ENCODE measurements at regions not wholly inside any gene's neighbourhood (a gene's known extent, or its start where the extent isn't known, plus 50 kb on each side); places are given as distances from the start of the nearest gene placed in this dataset.
"Not testable (repeated sequence)": the region's sequence is repeated elsewhere in the genome, so short reads cannot be mapped to it uniquely, and the experiment has no call there.

- DNase-seq = no peak
Measured at GRCh38 chr10:131017566-131018285, 293.8 kb downstream of the TCERG1L start.

- DNase-seq = no peak
Measured at GRCh38 chr10:131018886-131019500, 292.5 kb downstream of the TCERG1L start.

- no peak for DNase-seq
Measured at GRCh38 chr10:131019696-131020095, 291.8 kb downstream of the TCERG1L start.

GRCh38 chr10:131020775-131021174 lies 290.7 kb downstream of the TCERG1L start:
- no peak for DNase-seq

GRCh38 chr10:131021246-131021895 lies 290.1 kb downstream of the TCERG1L start:
- DNase-seq = no peak

- no peak for DNase-seq
Measured at GRCh38 chr10:131021969-131022368, 289.6 kb downstream of the TCERG1L start.

- DNase-seq = no peak
Measured at GRCh38 chr10:131022369-131022768, 289.2 kb downstream of the TCERG1L start.

- DNase-seq = no peak
Measured at GRCh38 chr10:131022981-131023380, 288.5 kb downstream of the TCERG1L start.

GRCh38 chr10:131024259-131025131 lies 287.0 kb downstream of the TCERG1L start:
- DNase-seq = no peak

- no peak for DNase-seq
Measured at GRCh38 chr10:131025333-131025732, 286.2 kb downstream of the TCERG1L start.

- no peak for DNase-seq
Measured at GRCh38 chr10:131027256-131027655, 284.3 kb downstream of the TCERG1L start.

- DNase-seq = no peak
Measured at GRCh38 chr10:131031346-131031745, 280.2 kb downstream of the TCERG1L start.

GRCh38 chr10:131032329-131033165 lies 279.0 kb downstream of the TCERG1L start:
- no peak for DNase-seq

GRCh38 chr10:131033166-131034085 lies 278.1 kb downstream of the TCERG1L start:
- DNase-seq = no peak

GRCh38 chr10:131034451-131034850 lies 277.1 kb downstream of the TCERG1L start:
- DNase-seq = no peak

GRCh38 chr10:131035779-131036178 lies 275.7 kb downstream of the TCERG1L start:
- DNase-seq = no peak

GRCh38 chr10:131038056-131038455 lies 273.5 kb downstream of the TCERG1L start:
- no peak for DNase-seq

- no peak for DNase-seq
Measured at GRCh38 chr10:131041031-131041430, 270.5 kb downstream of the TCERG1L start.

GRCh38 chr10:131041441-131041840 lies 270.1 kb downstream of the TCERG1L start:
- DNase-seq = no peak

GRCh38 chr10:131042015-131042414 lies 269.5 kb downstream of the TCERG1L start:
- not testable (repeated sequence) for DNase-seq

All from activated CD4-positive, alpha-beta T cell treated with anti-CD3 and anti-CD28 coated beads, Interleukin-2, amount 50 U/mL, for 48 hours (primary cell).